ENCODE measurements at regions not wholly inside any gene's neighbourhood (a gene's known extent, or its start where the extent isn't known, plus 50 kb on each side); places are given as distances from the start of the nearest gene placed in this dataset.

DNA sequence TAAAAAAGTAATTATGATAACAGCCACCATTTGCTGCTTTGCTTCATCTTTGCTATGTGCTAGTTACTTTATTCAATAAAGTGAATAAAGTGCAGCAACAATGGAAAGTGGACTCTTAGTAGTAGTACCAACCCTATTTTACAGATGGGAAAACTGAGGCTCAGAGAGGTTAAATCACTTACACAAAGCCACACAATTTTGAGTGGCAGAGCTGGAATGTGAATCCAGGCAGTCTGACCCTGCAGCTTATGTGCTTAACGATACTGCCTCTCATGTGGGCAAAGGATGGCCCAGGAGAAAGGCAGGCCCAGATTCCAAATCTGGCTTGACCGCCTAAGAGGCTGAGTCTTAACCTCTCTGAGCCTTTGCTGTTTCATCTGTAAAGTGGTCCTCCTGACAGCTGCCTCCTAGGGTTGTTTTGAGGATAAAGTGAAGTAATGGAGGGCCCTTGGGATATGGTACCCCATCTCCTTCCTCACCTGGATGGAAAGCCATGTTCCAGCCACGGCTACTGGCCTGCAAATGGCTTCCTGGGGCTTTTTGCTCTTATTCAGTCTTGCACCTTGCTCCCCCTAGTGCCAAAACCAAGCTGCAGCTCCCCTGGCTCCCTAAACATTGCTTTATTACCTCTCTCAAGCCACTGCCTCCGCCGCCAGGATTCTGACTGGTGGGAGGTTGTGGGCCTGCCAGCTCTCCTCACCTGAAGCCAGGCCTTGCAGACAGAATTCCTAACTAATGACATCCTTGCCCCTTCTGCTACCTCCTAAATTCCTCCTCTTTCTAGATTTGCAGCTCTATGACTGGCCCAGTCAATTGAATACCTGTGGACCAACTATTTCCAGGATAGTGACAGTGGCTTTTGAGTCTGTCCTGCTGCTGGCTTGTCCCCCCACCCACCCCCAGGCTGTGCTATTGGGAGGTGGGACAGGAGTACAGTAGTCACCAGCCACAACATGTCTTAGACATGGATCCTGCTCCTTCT, 283.3 kb upstream of the PWP1 start:
- DNase-seq (ENCODE audit: low spot score): no peak

DNA sequence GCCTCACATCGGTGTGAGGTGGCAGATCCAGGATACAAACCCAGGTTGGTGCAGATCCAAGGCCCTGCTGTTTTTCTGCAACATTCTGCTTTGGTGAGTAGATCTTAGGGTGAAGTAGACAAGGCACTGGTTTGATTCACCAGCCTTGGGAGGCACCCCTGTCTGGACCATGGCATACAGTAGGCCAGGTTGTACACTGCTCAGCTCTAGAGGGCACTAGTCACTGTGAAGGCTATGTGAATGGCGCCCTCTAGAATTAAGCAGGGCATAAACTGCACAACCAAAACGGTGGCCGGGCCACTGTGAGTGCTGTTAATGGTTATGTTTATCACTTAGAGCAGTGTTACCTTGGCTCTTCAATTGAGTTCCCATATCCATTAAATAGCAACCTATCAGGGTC, 280.6 kb upstream of the PWP1 start:
- no peak for DNase-seq (ENCODE audit: low spot score)

DNA sequence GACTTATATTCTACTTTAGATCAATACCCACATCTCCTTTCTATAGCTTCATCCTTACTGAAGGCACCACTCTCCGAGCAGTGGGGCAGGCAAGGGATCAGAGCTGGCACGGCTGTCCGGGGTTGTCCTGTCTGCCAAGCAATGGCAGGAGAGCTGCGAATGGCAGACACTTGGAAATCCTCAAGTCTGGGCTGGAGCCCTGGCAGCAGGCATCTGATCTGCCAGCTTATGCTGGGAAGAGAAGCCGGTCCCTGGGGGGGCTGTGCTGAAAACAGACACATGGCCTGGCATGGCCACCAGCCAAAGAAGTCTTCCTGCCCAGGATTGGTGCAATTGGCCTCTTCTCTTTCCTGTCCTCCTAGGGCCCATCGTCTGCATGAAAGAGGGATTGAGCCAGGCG, 280.2 kb upstream of the PWP1 start:
- DNase-seq (ENCODE audit: low spot score): no peak

DNA sequence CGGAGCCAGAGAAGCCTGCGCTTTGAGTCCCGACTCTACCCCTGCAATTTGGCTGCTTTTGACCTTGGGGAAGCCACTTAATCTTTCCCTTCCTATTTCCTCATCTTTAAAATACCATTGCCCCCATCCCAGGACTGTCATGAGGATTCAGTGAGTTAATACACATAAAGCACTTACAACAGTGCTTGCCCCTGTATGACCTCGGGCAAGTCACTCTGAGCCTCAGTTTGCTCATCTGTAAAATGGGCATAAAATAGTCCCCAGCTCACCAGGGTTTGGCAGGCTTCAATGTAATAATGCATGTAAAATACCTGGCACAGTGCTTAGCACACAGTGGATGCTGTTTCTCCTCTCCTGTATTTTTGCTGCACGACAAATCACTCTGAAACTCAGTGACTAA, 278.7 kb upstream of the PWP1 start:
- DNase-seq (ENCODE audit: low spot score): no peak

DNA sequence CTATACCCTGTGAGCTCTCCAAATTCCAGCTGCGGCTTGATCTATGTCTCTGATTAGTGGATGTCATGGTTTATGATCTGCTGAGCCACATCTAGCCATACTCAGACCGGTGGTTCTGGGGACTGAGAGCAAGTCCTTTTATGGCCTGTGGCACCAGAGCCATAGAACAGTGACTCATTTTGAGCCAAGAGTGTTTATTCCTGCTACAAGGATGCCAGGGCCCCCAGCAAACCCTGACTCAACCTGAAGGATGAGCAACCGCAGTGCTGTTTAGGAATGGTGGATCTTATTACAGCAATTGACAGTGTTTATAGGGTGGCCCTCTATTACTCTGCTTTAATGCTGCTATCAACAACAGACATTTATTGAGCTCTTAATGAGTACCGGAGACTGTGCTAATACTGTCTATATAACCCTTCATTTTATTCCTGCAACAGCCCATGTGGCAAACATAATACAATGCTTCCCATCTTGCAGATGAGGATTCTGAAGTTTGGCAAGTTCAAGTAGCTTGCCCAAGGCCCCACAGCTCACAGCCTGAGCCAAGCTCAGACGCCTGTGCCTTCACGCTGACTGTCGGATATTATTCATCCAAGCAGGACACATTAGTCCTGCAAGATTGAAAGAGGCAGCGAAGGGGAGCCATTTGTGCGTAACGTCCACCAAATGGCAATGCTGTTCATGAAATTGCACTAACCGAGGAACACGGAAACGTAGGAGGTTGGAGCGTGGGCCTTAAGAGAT, 273.6 kb upstream of the PWP1 start:
- no peak for DNase-seq (ENCODE audit: low spot score)

DNA sequence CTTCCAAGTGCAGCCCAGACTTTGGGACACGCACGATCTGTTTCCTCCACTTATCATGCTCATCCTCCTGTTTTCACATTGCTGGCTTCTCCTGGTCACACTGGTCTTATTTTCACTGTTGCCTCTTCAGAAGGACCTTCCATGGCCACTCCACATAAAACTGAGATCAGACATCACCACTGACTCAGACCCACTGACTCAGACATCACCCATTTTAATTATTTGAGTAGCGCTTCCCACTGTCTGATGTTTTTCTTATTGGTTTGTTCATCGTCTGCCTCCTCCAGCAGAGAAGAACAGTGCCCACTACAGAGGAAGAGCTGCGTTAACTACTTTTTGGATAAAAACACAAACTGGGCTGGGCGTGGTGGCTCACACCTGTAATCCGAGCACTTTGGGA, 270.5 kb upstream of the PWP1 start:
- no peak for DNase-seq (ENCODE audit: low spot score)

DNA sequence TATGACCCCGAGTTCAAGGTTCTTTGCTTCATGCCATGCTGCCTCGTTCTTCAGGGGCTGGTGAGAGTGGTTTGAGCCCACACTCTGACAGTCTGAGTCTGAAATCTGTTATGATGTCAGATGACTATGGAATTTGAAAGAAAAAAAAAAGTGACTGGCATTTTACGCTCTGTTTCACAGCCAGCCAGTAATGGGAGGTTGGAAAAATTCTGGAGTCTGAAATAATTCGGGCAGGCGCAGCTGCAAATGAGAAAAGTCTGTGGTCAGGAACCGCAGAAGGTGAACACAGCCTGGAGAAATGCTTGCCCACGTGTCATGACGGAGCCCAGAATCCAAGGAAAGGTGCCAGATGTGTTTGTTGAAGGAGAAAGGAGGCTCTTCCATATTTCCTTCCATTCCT, 269.8 kb upstream of the PWP1 start:
- no peak for DNase-seq (ENCODE audit: low spot score)

DNA sequence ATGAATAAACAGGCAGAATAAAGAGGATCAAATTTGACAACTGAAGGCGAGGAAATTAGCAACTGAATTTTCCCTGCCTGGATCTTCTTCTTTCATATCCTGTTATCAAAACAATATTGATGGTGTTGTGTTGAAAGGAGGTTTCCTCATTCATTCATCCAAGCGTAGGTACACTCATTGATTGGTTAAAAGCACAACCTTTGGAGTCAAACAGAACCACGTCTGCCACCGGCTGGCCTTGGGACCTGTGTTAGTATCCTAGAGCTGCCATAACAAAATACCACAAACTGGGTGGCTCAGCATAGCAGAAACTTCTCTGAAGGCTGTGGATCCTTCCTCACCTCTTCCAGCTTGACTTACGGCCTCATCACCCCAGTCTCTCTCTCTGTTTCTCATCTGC, 268.6 kb upstream of the PWP1 start:
- no peak for DNase-seq (ENCODE audit: low spot score)

DNA sequence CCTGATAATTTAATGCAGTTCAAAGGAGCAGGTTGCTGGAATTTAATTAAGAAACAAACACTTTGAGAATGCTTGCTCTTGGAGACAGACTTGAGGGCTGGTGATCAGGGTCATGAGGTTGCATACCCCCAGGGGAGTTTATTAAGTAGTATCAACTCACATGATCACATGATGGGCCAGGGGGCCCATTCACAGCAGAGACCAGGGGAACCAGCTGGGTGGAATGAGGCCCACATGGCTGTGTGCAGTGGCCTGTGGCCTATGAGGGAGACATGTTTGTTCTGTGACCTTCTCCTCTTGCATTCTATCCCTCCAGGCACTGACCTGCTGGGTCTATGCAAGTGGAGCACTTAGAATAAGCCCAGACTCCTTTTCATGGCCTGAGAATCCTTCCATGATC, 266.6 kb upstream of the PWP1 start:
- no peak for DNase-seq (ENCODE audit: low spot score)

DNA sequence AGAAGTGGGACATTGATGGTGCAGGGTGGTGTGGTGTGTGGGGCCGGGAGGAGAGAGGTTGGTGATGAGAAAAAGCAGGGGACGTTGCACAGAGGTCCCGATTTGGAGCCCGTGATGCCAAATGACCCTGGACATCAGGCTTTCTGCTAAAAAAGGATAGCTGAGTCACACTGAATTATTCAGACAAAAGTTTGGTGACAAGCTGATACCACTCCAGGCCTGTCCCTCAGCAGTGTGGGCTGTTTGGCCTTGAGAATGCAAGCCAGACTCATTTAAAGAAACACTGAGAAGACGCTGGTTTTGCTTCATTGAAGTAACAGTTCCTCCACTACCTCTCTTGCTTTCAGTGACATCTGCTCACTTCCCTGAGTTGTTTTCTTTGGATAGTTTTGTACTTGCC, 262.1 kb upstream of the PWP1 start:
- no peak for DNase-seq (ENCODE audit: low spot score)

DNA sequence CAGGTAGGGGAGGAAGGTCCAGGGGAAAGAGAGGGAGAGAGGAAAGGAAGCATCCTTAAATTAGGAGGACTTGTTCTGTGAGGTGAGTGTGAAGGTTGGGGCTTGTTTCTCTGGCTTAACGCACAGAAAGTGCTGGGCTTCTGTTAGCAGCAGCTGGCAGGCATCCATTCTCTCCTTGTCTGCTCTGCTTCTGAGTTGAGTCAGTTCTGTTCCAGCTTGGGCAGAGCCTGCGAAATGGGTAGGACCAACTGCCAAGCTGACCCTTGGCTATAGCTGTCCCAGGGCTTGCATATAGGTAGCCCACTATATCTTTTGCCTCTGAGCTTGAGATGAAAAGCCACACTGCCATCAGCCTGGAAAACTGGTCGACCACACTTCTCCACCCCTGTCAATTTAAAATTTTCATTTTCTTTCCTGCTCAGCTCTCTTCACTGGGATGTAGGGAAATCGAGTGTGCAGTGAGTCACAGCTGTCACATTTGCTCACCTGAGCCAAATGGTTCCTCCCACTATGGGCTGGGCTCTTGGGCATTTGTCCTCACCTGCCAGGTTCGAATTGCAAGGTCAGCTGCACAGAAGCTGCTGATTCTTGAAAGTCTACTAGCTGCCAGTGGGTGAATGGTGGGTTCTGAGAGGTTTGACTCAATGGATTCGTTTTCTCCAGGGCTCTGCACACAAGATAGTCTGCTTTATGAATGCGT, 256.4 kb upstream of the PWP1 start:
- no peak for DNase-seq (ENCODE audit: low spot score)

DNA sequence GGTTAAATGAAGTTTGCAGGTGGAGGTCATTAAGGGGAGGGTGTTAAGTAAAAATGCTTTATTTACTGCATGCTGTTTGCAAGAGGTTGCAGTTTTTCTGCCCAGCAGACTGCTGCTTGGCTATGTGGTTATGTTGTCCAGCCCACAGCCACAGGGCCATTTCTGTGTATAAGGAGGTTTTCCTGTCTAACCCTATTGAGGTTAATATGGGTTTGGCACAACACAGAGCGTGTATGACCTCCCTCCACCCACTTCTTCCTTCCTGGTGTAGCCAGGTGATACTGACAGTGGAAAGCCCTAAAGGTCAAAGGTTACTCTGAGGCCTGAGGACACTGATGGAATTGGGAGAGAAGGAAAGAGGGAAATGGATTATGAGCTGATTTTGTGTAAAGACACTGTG, 253.7 kb upstream of the PWP1 start:
- no peak for DNase-seq (ENCODE audit: low spot score)

DNA sequence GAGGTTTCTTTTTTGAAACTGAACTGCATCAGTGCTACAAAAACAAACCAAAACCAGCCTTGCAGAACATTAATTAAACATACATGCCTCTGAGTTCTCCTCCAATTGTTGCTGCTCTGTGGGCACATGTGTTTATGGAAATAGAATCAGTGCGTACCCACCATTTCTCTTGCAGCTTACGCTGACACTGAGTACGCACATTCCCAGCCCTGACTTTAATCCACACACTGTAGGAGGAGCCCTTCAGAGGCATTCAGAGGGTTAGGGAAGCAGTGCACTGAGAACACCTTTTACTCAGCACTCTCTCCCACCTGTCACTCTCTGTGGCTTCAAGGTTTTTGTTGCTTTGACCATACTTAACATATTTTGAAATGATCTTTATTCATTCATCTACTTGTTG, 250.5 kb upstream of the PWP1 start:
- no peak for DNase-seq (ENCODE audit: low spot score)

DNA sequence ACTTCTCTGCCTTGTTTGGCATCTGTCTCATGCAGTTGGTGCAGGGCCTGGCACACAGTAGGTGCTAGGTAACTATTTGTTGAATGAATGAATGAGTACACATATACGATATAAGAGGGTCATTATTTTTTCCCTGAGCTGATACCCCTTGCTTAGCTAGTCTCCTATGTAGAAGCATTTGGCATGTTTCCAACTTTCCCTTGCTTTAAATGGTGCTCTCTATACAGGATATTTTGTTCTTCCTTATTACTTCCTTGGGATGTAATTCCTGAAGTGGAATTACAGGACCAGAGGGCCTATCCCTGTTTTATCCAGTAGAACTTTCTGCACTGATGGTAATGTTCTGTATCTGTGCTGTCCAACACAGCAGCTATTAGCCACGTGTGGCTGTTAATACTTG, 250.1 kb upstream of the PWP1 start:
- no peak for DNase-seq (ENCODE audit: low spot score)

DNA sequence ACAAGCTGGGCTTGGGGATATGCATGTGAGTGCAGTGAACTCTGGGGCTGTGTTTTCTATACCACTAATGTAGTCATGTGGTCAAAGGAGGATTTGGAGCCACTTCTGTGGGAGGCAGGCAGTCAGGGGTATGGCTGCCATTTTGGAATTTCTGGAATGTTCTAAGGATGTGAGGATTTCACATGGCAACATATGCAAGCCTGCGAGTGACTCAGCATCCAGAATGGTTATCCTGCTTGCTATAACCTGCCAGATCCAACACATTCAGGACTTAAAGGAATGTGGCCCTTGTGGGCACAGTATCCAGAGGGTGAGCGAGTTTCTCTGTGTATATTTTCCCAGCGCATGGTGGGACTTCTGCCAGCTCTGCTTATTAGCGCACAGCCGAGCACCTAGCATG, 249.2 kb upstream of the PWP1 start:
- DNase-seq (ENCODE audit: low spot score): no peak

DNA sequence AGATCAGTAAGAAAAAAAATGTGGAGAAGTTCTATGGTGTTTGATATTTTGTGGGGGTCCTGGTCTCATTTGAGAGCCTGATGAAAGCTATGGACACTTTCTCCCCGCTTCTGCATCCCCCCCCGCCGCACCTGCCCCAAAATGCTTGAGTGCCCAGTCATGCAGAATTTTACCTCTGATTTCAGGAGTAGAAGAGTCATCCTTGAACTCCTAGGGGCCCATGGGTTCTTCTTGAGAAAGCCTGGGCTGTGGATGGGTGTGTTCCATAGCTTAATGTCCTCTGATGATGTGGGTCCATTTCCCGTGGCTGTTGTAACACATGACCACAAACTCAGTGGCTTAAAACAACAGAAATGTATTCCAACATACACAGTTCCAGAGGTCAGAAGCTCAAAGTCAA, 248.8 kb upstream of the PWP1 start:
- DNase-seq (ENCODE audit: low spot score): no peak

DNA sequence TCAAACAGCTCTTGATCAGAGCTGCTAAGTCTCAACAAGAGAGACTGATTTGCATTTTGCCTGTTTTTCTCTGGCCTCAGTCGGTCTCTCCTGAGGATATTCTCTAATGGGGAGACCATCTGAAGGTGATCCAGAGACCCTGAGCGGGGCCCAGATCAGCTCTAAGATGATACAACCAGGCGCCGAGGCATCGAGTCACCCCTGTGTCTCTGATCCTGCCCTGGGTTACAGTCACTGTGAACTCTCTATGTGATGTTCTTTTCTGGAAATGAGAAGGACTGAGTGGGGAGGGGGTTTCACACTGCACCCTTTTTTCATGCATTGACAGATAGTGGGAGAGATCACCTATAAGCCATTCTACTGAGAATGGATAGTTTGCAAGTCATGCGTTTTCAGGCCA, 247.6 kb upstream of the PWP1 start:
- no peak for DNase-seq (ENCODE audit: low spot score)

DNA sequence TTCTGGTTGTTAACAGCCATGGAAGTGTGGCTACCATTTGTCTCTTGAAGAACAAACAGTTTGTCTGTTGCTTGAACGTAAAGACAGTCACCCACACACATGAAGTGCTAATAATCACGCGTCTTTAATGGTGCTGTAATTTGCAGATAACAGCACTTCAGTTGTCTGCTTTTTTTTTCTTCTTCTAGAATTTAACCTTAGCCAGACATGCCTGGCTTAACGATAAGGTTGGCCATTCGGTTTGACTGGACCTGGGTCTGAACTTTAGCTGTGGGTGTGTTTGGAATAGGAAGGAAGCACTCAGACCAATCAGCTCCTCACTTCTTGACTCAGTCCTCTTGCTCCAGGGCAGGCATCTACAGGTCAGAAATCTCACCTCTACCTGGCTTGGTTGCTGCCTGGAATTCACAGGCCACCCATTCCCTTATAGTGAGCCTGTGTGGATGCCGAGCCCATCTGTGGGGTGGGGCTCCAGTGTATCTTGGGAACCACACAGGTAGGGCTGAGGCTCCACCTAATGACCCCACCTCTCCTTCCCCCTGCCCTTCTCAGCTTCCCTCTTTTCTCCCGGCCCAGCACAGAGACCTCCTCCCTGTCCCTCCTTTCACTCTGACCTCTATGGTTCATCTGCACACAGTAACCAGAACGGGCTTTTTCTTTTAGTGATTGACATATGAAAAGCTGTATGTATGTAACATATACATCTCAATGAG, 246.4 kb upstream of the PWP1 start:
- no peak for DNase-seq (ENCODE audit: low spot score)

DNA sequence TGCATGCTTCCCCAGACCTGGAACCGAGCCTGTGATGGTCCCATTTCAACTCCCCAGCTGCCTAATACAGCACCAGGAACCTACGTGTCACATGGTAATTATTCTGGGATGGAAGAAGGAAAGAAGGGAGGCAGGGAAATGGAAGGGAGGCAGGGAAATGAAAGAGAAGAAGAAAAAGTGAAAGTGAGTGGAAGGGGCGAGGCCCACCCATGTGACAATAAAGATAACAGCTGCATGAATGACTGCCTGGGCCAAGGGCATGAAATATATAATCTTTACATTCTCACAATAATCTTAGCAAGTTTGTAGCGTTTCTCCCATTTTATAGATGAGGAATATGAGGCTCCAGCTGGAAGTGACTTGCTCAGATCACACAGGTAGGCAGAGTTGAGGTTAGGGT, 245.0 kb upstream of the PWP1 start:
- DNase-seq (ENCODE audit: low spot score): no peak

DNA sequence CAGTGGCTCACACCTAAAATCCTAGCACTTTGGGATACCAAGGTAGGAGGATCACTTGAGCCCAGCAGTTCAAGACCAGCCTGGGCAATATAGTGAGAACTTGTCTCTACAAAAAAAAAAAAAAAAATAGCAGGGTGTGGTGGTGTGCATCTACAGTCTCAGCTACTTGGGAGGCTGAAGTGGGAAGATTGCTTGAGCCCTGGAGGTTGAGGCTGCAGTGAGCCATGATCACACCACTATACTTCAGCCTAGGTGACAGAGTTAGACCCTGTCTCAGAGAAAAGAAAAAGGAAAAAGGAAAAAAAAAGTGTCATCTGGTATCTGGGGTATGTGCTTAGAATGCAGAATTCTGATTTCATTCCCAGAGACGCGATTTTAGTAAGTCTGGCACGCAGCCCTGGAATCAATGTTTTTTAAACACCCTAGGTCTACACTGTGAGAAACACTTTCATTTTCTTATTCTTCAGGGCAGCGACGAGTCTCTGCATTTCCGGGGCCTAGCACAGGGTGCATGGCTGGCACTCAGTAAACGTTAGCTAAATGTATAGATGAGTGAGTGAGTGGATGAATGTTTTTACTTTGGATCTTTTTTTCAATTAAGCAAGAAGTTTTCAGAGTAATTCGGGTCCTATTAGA, 243.8 kb upstream of the PWP1 start:
- DNase-seq (ENCODE audit: low spot score): no peak

DNA sequence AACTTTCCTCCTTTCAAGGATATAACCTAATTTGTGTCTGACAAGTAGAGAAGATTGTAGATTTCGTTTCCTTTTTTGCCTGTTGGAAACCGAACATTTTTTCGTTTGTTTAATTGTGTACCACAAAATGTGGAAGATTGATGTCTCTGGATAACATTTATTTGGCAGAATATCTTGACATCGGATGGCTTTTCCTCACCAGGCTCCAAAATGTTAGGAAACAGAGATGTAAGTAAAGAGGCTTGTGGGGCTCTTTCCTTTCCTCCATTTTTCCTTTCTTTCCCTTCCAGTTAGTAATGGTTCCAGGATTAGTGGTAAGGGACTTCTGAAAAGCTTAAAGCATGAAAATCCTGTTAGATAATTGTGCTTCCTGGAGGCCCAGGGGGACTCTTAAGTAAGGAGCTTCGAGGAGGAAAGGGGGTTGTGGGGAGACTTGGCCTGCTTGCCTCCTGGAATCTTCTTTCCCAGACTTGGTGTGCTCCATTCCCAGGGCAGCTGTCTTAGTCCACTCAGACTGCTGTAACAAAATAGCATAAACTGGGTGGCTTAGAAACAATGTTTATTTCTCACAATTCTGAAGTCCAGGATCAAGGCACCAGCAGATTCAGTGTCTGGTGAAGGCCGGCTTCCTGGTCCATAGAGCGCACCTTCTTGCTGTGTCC, 243.1 kb upstream of the PWP1 start:
- DNase-seq (ENCODE audit: low spot score): no peak

Measured in putamen (tissue), 1 donor.